ENCODE measurements at regions not wholly inside any gene's neighbourhood (a gene's known extent, or its start where the extent isn't known, plus 50 kb on each side); places are given as distances from the start of the nearest gene placed in this dataset.

GRCh38 chr21:27277110-27277509 lies 310.2 kb upstream of the ADAMTS5 start:
- Histone ChIP-seq H3K27ac (ENCODE audit: extremely low read depth, low read depth, low read length) (no peak overlapping the region), H3K4me3 (no peak overlapping the region), H3K36me3 (ENCODE audit: control insufficient read depth, insufficient read depth, low read length) (no peaks in the 10 kb centered on the region), H3K9me3 (replicated peaks; ENCODE audit: control insufficient read depth, insufficient read depth, low read depth, low read length) (no peaks in the 10 kb centered on the region), H3K4me1 (replicated peaks in 1 of 2; ENCODE audit: control insufficient read depth in 2 of 2, insufficient read depth in 2 of 2, low read length in 2 of 2) (no peaks in the 10 kb centered on the region), H3K9ac (ENCODE audit: insufficient read depth in 1 of 2, low read depth in 2 of 2, low read length in 2 of 2) (no peak overlapping the region), H3K79me2 (ENCODE audit: control insufficient read depth, insufficient read depth, low read length) (no peaks in the 10 kb centered on the region), H3K4me2 (ENCODE audit: insufficient read depth, low read length) (no peak overlapping the region), H2AFZ (ENCODE audit: low read depth, low read length) (no peak overlapping the region), H3K27me3 (ENCODE audit: control insufficient read depth in 2 of 2, insufficient read depth in 2 of 2, low read length in 2 of 2) (no peaks in the 10 kb centered on the region), H3K9me1 (ENCODE audit: control insufficient read depth, insufficient read depth, low read length) (no peaks in the 10 kb centered on the region), H4K20me1 (replicated peaks; ENCODE audit: control insufficient read depth, insufficient read depth, low read length) (no peaks in the 10 kb centered on the region)
- DNase-seq (ENCODE audit: extremely low read depth in 1 of 4, low spot score in 3 of 4) (no peak), FAIRE-seq (no peak), ATAC-seq (no peak)
- intact Hi-C loops (cut with micrococcal nuclease): no loop called here
- CTCF ChIA-PET (ENCODE audit: low intra/inter-chr PET ratio): no interaction called here
- no TSS peak for BruUV-seq (replicated peaks)
- POLR2A ChIA-PET: no interaction called here
- in situ Hi-C loops (cut with MboI): no loop called here
- TF ChIP-seq ATF4 (CRISPR knock-in tag; IDR thresholded peaks at IDR 0.05): no peak
- no peak for TF ChIP-seq E2F6 (IDR thresholded peaks at IDR 0.05; ENCODE audit: borderline replicate concordance in 1 of 2, extremely low read depth in 1 of 2, insufficient read depth in 1 of 2, insufficient read length in 1 of 2, low read depth in 1 of 2, low read length in 1 of 2, poor library complexity in 1 of 2, severe bottlenecking in 1 of 2)
- TF ChIP-seq STAG1 (CRISPR knock-in tag; IDR thresholded peaks at IDR 0.05; ENCODE audit: borderline replicate concordance): no peak
- no peak for TF ChIP-seq ZNF280B (CRISPR knock-in tag; IDR thresholded peaks at IDR 0.05)
- no peak for TF ChIP-seq ZNF696 (CRISPR knock-in tag; conservative IDR thresholded peaks at IDR 0.05)
- no peak for TF ChIP-seq ZBED1 (IDR thresholded peaks at IDR 0.05)
- TF ChIP-seq LARP7 (IDR thresholded peaks at IDR 0.05): no peak
- TF ChIP-seq MAX (CRISPR knock-in tag; IDR thresholded peaks at IDR 0.05): no peak
- no peak for TF ChIP-seq ZNF23 (CRISPR knock-in tag; IDR thresholded peaks at IDR 0.05)
- no peak for TF ChIP-seq AFF4 (CRISPR knock-in tag; IDR thresholded peaks at IDR 0.05)
- TF ChIP-seq HLTF (IDR thresholded peaks at IDR 0.05): no peak
- no peak for TF ChIP-seq NEUROD1 (IDR thresholded peaks at IDR 0.05; ENCODE audit: borderline replicate concordance, low read depth, low read length, partially characterized antibody)
